Activated CD8-positive, alpha-beta memory T cell treated with anti-CD3 and anti-CD28 coated beads for 4 hours (primary cell): ENCODE measurements at regions not wholly inside any gene's neighbourhood (a gene's known extent, or its start where the extent isn't known, plus 50 kb on each side); places are given as distances from the start of the nearest gene placed in this dataset.
"Not testable (repeated sequence)": the region's sequence is repeated elsewhere in the genome, so short reads cannot be mapped to it uniquely, and the experiment has no call there.

Source experiments
- DNase-seq, 2 donors: peaks; one replicate each; pipeline ENCODE4 v3.0.0-alpha.2; 2020; ENCODE audit warnings: low read depth in 2 of 2

GRCh38 chr22:44650806-44651205 lies 51.2 kb upstream of the PRR5 start:
- no peak for DNase-seq

- no peak for DNase-seq
Observed at GRCh38 chr22:44648821-44649565, 53.0 kb upstream of the PRR5 start.

- DNase-seq = no peak
Observed at GRCh38 chr22:44648085-44648820, 53.8 kb upstream of the PRR5 start.

- DNase-seq = no peak
Observed at GRCh38 chr22:44647141-44647540, 54.9 kb upstream of the PRR5 start.

- DNase-seq = no peak
Observed at GRCh38 chr22:44646668-44647067, 55.3 kb upstream of the PRR5 start.

- DNase-seq = no peak
Observed at GRCh38 chr22:44646141-44646540, 55.9 kb upstream of the PRR5 start.

GRCh38 chr22:44645531-44645930 lies 56.5 kb upstream of the PRR5 start:
- DNase-seq = no peak

GRCh38 chr22:44645083-44645482 lies 56.9 kb upstream of the PRR5 start:
- DNase-seq = no peak

- not testable (repeated sequence) for DNase-seq
Observed at GRCh38 chr22:44643526-44644101, 58.4 kb upstream of the PRR5 start.

- no peak for DNase-seq
Observed at GRCh38 chr22:44642096-44642644, 59.8 kb upstream of the PRR5 start.

- no peak for DNase-seq
Observed at GRCh38 chr22:44640618-44641155, 61.3 kb upstream of the PRR5 start.

GRCh38 chr22:44639891-44640617 lies 62.0 kb upstream of the PRR5 start:
- no peak for DNase-seq

- DNase-seq = no peak
Observed at GRCh38 chr22:44638971-44639760, 62.8 kb upstream of the PRR5 start.

- not testable (repeated sequence) for DNase-seq
Observed at GRCh38 chr22:44636502-44637206, 65.3 kb upstream of the PRR5 start.

- not testable (repeated sequence) for DNase-seq
Observed at GRCh38 chr22:44635567-44635966, 66.4 kb upstream of the PRR5 start.

- no peak for DNase-seq
Observed at GRCh38 chr22:44634426-44635321, 67.3 kb upstream of the PRR5 start.

- no peak for DNase-seq
Observed at GRCh38 chr22:44633647-44634046, 68.4 kb upstream of the PRR5 start.

- no peak for DNase-seq
Observed at GRCh38 chr22:44632541-44633396, 69.2 kb upstream of the PRR5 start.
